NCI-H1105 treated with DMSO at 0.1 percent for 48 hours (cell line): ENCODE measurements at regions not wholly inside any gene's neighbourhood (a gene's known extent, or its start where the extent isn't known, plus 50 kb on each side); places are given as distances from the start of the nearest gene placed in this dataset.
"Not testable (repeated sequence)": the region's sequence is repeated elsewhere in the genome, so short reads cannot be mapped to it uniquely, and the experiment has no call there.

Experiments
- DNase-seq: peaks from one replicate; lab custom pipeline; 2025; lab: John Stamatoyannopoulos, UW

GRCh38 chr5:6321078-6321477 is 57.3 kb downstream of the MED10 start:
- DNase-seq: no peak

GRCh38 chr5:6319116-6319515 is 59.2 kb downstream of the MED10 start:
- DNase-seq: no peak

- no peak for DNase-seq
Measured at GRCh38 chr5:6317116-6317798, 61.1 kb downstream of the MED10 start.

GRCh38 chr5:6315580-6315979 is 62.8 kb downstream of the MED10 start:
- no peak for DNase-seq

- no peak for DNase-seq
Measured at GRCh38 chr5:6311568-6312501, 66.5 kb downstream of the MED10 start.

GRCh38 chr5:6309949-6310348 is 68.4 kb downstream of the MED10 start:
- DNase-seq: no peak

GRCh38 chr5:6308683-6309082 is 69.7 kb downstream of the MED10 start:
- DNase-seq: no peak

- DNase-seq: no peak
Measured at GRCh38 chr5:6307304-6307703, 71.0 kb downstream of the MED10 start.

GRCh38 chr5:6305853-6306252 is 72.5 kb downstream of the MED10 start:
- DNase-seq: no peak

GRCh38 chr5:6302684-6303083 is 75.7 kb downstream of the MED10 start:
- DNase-seq: no peak

- no peak for DNase-seq
Measured at GRCh38 chr5:6302075-6302474, 76.3 kb downstream of the MED10 start.

GRCh38 chr5:6296524-6296923 is 81.8 kb downstream of the MED10 start:
- DNase-seq: no peak

GRCh38 chr5:6291961-6292360 is 86.4 kb downstream of the MED10 start:
- peak; percentile 64 for DNase-seq

GRCh38 chr5:6289239-6289638 is 89.1 kb downstream of the MED10 start:
- no peak for DNase-seq

- no peak for DNase-seq
Measured at GRCh38 chr5:6287176-6287575, 91.2 kb downstream of the MED10 start.

GRCh38 chr5:6286404-6286803 is 91.9 kb downstream of the MED10 start:
- no peak for DNase-seq

GRCh38 chr5:6284491-6284890 is 93.9 kb downstream of the MED10 start:
- not testable (repeated sequence) for DNase-seq

GRCh38 chr5:6282352-6282751 is 96.0 kb downstream of the MED10 start:
- no peak for DNase-seq

GRCh38 chr5:6281818-6282217 is 96.5 kb downstream of the MED10 start:
- no peak for DNase-seq

- DNase-seq: no peak
Measured at GRCh38 chr5:6280425-6281100, 97.8 kb downstream of the MED10 start.

GRCh38 chr5:6279607-6280006 is 98.7 kb downstream of the MED10 start:
- DNase-seq: no peak

GRCh38 chr5:6274846-6275543 is 103.4 kb downstream of the MED10 start:
- no peak for DNase-seq
